NCI-H1417 (cell line): ENCODE measurements at regions not wholly inside any gene's neighbourhood (a gene's known extent, or its start where the extent isn't known, plus 50 kb on each side); places are given as distances from the start of the nearest gene placed in this dataset.
A peak's percentile ranks its signal among the peaks of the same experiment; 100 is the strongest.
"Not testable (repeated sequence)": the region's sequence is repeated elsewhere in the genome, so short reads cannot be mapped to it uniquely, and the experiment has no call there.

Experiments used
- DNase-seq, 3 experiments: peaks; one replicate each; lab custom pipeline; 2025; lab: John Stamatoyannopoulos, UW

GRCh38 chr4:141346144-141346543 lies 125.4 kb downstream of the ZNF330 start:
- DNase-seq, result peak; percentile 15 to 79 (median 28)

DNA sequence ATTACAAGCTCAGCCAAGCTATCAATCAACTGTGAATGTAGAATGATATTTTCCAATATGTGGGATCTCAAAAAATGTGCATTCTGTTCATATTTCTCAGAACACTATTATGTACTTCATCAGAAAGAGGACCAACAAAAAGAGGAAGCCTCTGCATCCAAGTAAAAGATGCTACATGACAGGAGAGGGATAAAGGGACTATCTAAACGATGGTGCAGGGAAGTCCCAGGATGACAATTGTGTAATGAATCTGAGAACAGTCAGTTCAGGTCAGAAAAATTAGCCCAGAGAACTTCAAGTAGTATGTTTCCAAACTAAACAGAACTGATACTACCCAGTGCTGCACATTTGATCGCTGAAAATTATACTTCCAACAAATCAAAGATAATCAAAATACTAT lies 127.0 kb downstream of the ZNF330 start:
- no peak for DNase-seq

DNA sequence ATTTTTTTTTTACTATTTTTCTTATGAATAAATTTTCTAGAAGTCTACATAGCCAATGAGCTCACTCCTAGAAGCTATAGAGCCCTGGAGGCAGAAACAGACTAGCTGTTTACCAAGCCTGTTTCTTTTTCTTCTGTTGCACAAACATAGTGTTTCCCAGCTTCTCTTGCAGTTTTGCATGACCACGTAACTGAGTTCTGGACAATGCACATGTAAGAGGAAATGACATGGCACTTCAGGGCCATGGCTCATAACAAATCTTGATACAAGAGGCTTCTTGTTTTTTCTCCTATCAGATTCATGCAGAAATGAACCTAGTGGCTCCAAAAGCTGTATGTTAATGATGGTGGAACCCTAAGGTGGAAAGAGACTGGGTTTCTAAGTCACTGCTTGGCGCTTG lies 127.4 kb downstream of the ZNF330 start:
- peak in 1 of 3 experiments; percentile 14 for DNase-seq

DNA sequence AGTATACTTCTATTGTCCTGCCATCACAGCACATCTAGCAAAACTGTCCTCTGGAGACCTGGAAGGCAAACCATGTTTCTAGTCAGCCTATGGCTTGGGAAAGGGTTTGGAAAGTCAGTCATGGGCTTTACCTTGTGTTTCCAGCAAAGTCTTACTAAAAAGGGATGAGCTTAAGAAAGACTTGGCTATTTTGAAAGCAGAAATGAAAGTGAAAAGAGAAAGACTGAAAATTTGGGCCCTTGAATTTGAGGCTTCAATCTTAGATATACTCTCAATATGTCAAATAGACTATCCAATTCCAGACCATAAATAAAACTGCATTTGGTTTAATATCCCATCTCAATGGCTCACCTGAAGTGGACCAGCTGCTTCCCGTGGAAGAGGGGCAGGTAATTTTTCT lies 127.9 kb downstream of the ZNF330 start:
- peak in 1 of 3 experiments; percentile 34 for DNase-seq

DNA sequence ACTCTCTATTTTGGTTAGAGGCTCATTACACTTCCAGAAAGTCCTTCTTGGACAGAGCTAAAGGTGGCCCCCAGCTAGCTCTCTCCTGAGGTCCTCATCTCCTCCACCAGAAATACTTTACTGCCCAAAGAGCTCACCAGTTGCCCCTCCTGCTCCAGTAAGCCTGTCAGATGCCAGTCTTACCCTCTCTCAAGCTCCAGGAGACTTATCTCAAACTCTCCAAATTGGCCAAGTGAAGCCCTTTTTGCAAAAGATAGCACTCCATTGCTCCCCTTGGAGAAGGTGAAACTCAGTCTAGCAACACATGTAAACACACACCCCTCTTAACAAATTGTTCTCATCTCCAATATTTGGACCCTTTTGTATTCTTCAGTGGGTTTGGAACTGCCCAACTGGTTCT lies 128.5 kb downstream of the ZNF330 start:
- DNase-seq, result no peak

GRCh38 chr4:141350122-141350905 lies 129.6 kb downstream of the ZNF330 start:
- peak in 2 of 3 experiments; percentile 37 to 73 for DNase-seq

DNA sequence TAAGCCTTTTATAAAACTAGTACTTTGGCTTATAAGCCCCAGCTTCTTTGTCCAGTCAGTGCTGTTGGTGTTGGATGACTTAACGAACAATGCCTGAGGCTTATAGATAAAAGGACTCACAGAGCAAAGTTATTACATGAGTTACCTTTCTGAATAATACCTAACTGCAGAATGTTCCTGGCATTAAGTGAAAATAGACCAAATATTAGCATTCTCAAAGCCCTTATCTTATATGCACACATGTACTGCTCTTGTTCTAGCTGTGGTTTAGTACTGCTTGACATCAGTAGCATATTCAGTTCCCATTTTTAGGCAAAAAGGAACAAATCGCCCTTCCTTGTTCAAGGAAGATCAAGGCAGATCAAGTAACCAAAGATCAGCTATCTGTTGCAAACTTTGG lies 131.6 kb downstream of the ZNF330 start:
- DNase-seq, result no peak

- DNase-seq, result no peak
These were observed 132.3 kb downstream of the ZNF330 start for GRCh38 chr4:141352909-141353525.

GRCh38 chr4:141356321-141356962 lies 135.7 kb downstream of the ZNF330 start:
- DNase-seq, result no peak

GRCh38 chr4:141356963-141357335 lies 136.3 kb downstream of the ZNF330 start:
- no peak for DNase-seq

- DNase-seq, result not testable (repeated sequence)
These were observed 147.5 kb downstream of the ZNF330 start for GRCh38 chr4:141368241-141368640.

- no peak for DNase-seq
These were observed 150.5 kb downstream of the ZNF330 start for GRCh38 chr4:141371206-141371605.

DNA sequence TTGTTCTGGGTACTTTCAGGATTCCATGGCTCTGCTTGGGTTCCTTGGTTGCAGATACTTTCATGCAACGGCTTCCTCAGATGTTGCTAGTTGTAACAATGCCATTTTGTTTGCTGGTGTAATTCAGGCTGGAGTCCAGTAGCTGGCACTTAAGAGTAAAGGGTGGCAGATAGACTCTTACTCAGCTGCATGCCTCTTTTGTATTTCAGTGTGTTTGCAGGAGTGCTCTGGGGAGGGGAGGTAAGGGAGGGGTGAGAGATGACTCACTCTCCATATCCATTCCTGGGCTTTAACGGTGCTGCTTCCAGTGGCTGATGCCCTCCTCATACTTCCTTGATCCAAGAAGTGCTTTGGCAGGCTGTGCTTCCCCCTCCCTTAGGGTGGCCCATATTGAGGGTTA lies 155.2 kb downstream of the ZNF330 start:
- peak; percentile 8 to 54 (median 21) for DNase-seq

DNA sequence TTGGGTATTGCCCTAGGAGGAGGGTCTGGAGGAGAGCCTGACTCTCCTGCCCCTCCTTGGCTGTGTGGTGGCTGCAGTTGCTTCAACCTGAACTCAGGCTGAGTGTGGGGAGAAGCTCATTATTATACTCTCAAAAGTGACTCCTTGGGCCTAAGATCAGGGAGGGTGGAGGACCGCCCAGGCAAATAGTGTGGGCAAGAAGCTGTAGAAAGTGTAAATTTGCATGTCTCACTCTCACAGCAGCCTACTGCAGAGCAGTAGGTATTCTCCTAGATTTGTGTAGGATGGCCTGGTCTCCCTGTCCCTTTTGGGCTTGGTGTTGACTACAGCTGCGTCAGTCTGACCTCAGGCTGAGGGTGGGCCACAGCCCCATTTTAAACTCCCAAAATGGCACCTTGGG lies 156.1 kb downstream of the ZNF330 start:
- DNase-seq, result no peak

- DNase-seq, result no peak
These were observed 166.6 kb downstream of the ZNF330 start for GRCh38 chr4:141387299-141387698.

DNA sequence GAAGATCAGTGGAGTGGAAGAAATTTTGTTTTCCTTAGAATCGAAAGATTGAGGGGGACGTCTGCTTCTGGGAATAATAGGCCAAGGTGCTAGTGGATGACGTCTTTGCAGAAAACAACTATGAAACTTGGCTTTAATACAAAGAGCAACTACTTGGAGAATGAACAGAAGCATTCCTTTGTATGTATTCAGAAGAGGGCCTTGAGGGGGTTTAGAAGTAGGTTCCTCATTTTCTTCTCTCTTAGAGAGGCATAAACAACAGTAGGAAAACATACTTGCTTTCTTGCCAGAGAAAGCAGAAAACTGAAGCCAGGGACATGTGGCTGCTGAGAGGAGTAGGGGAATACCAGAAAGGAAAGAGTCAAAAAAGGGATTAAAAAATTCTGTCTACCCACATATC lies 167.8 kb downstream of the ZNF330 start:
- DNase-seq, result no peak

DNA sequence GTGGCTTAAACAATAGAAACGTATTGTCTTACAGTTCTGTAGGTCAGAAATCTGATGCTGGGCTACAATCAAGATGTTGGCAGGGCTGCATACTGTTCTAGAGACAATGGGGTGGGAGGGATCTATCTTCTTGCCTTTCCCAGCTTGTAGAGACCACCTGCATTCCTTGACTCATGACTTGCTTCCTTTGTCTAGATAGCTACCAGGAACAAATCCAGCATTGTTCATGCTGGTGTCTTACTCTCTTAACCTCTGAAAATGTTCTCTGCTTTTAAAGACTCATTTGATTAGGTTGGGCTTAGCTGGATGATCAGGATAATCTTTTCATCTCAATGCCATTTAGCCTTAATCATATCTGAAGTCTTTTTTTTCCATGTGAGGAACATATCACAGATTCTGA lies 169.0 kb downstream of the ZNF330 start:
- no peak for DNase-seq

- DNase-seq, result no peak
These were observed 169.9 kb downstream of the ZNF330 start for GRCh38 chr4:141390571-141390970.

- no peak for DNase-seq
These were observed 170.6 kb downstream of the ZNF330 start for GRCh38 chr4:141391293-141391692.

DNA sequence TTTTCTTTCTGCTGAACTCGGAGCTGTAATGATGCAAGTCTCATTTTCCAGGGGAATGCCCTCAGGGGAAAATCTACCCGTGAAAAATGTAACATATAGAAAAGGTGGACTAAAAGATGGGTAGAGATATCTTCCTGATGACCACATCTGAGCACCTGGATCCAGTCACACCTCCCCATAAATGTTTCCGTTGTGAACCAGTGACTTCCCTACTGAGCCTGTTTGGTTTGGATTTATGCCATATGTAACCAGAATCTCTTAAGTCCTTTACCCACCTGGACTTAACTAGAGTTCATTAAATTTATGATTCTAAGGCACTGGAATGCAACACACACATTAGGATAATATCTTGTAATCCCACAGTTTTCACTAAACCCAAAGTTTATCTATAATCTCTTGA lies 171.1 kb downstream of the ZNF330 start:
- DNase-seq, result peak in 1 of 3 experiments; percentile 49

- no peak for DNase-seq
These were observed 174.6 kb downstream of the ZNF330 start for GRCh38 chr4:141395246-141395830.

- DNase-seq, result no peak
These were observed 175.2 kb downstream of the ZNF330 start for GRCh38 chr4:141395919-141396318.

- no peak for DNase-seq
These were observed 182.0 kb downstream of the ZNF330 start for GRCh38 chr4:141402712-141403111.
